Renal pelvis (tissue), 1 donor: ENCODE measurements at regions not wholly inside any gene's neighbourhood (a gene's known extent, or its start where the extent isn't known, plus 50 kb on each side); places are given as distances from the start of the nearest gene placed in this dataset.

Experiments used
- DNase-seq: peaks from one replicate; pipeline ENCODE4 v3.0.0-alpha.2; 2013

- no peak for DNase-seq
Measured at GRCh38 chr21:26653430-26653829, 80.3 kb upstream of the CYYR1 start.

- peak; percentile 0 for DNase-seq
Measured at GRCh38 chr21:26652854-26653253, 79.8 kb upstream of the CYYR1 start.

GRCh38 chr21:26641062-26641461 is 68.0 kb upstream of the CYYR1 start:
- no peak for DNase-seq

GRCh38 chr21:26637201-26637745 is 64.2 kb upstream of the CYYR1 start:
- no peak for DNase-seq

- no peak for DNase-seq
Measured at GRCh38 chr21:26635681-26636080, 62.6 kb upstream of the CYYR1 start.

GRCh38 chr21:26632691-26633090 is 59.6 kb upstream of the CYYR1 start:
- no peak for DNase-seq

- DNase-seq = no peak
Measured at GRCh38 chr21:26626187-26626586, 53.1 kb upstream of the CYYR1 start.

- no peak for DNase-seq
Measured at GRCh38 chr21:26624983-26625519, 52.0 kb upstream of the CYYR1 start.
